GM12865 (cell line): ENCODE measurements at regions not wholly inside any gene's neighbourhood (a gene's known extent, or its start where the extent isn't known, plus 50 kb on each side); places are given as distances from the start of the nearest gene placed in this dataset.

Experiments used
- DNase-seq: peaks from one replicate; pipeline ENCODE4 v3.0.0; 2010; ENCODE audit warnings: low read depth
- H3K4me3 ChIP-seq: 2 replicates; pipeline ENCODE4 v1.5.1; 2011; ENCODE audit warnings: mild to moderate bottlenecking, low read depth, low read length, control low read depth
- CTCF ChIP-seq: IDR thresholded peaks from 2 replicates; pipeline ENCODE4 v1.5.1; 2011; ENCODE audit warnings: low read length, control low read depth, low read depth, inconsistent platforms; ENCODE audit not compliant: insufficient read depth; ENCODE audit errors: missing control alignments

- peak; percentile 69 for DNase-seq
- peak; percentile 59 for TF ChIP-seq CTCF
- H3K4me3 ChIP-seq: no peak overlapping the region
Measured at GRCh38 chr12:127108360-127109215, 1158.4 kb upstream of the TMEM132C start.

- TF ChIP-seq CTCF: no peak
Measured at GRCh38 chr12:127113945-127114344, 1153.0 kb upstream of the TMEM132C start.

GRCh38 chr12:127115468-127116035 lies 1151.4 kb upstream of the TMEM132C start:
- no peak overlapping the region for H3K4me3 ChIP-seq
- no peak for DNase-seq
- no peak for TF ChIP-seq CTCF

More at GRCh38 chr12:127113945-127114344, 1153.0 kb upstream of the TMEM132C start:
- no peak overlapping the region for H3K4me3 ChIP-seq
- no peak for DNase-seq

GRCh38 chr12:127118251-127118650 lies 1148.7 kb upstream of the TMEM132C start:
- TF ChIP-seq CTCF: no peak
- DNase-seq: no peak
- H3K4me3 ChIP-seq: no peak overlapping the region

- DNase-seq: no peak
- TF ChIP-seq CTCF: no peak
Measured at GRCh38 chr12:127119600-127120140, 1147.3 kb upstream of the TMEM132C start.

GRCh38 chr12:127120851-127121250 lies 1146.1 kb upstream of the TMEM132C start:
- no peak for TF ChIP-seq CTCF

More at GRCh38 chr12:127119600-127120140, 1147.3 kb upstream of the TMEM132C start:
- no peak overlapping the region for H3K4me3 ChIP-seq

More at GRCh38 chr12:127120851-127121250, 1146.1 kb upstream of the TMEM132C start:
- H3K4me3 ChIP-seq: no peak overlapping the region
- no peak for DNase-seq
